H4 (cell line): ENCODE measurements at regions not wholly inside any gene's neighbourhood (a gene's known extent, or its start where the extent isn't known, plus 50 kb on each side); places are given as distances from the start of the nearest gene placed in this dataset.

Source experiments
- DNase-seq: peaks from one replicate; pipeline ENCODE4 v3.0.0-alpha.2; 2015; ENCODE audit warnings: low spot score

GRCh38 chr7:46494441-46494840 is 573.4 kb upstream of the IGFBP3 start:
- no peak for DNase-seq

- DNase-seq = no peak
Measured at GRCh38 chr7:46494028-46494427, 573.0 kb upstream of the IGFBP3 start.

GRCh38 chr7:46493196-46493595 is 572.1 kb upstream of the IGFBP3 start:
- no peak for DNase-seq

- no peak for DNase-seq
Measured at GRCh38 chr7:46492466-46492865, 571.4 kb upstream of the IGFBP3 start.

- no peak for DNase-seq
Measured at GRCh38 chr7:46490406-46490805, 569.3 kb upstream of the IGFBP3 start.

GRCh38 chr7:46489106-46489505 is 568.0 kb upstream of the IGFBP3 start:
- DNase-seq = no peak

GRCh38 chr7:46488607-46489006 is 567.5 kb upstream of the IGFBP3 start:
- DNase-seq = no peak

- DNase-seq = peak; percentile 36
Measured at GRCh38 chr7:46486256-46487206, 565.5 kb upstream of the IGFBP3 start.

GRCh38 chr7:46485481-46486065 is 564.5 kb upstream of the IGFBP3 start:
- peak; percentile 98 for DNase-seq

GRCh38 chr7:46484906-46485305 is 563.8 kb upstream of the IGFBP3 start:
- peak; percentile 38 for DNase-seq

- DNase-seq = no peak
Measured at GRCh38 chr7:46480619-46481018, 559.5 kb upstream of the IGFBP3 start.

- no peak for DNase-seq
Measured at GRCh38 chr7:46479680-46480079, 558.6 kb upstream of the IGFBP3 start.

GRCh38 chr7:46478046-46478445 is 557.0 kb upstream of the IGFBP3 start:
- peak; percentile 92 for DNase-seq

GRCh38 chr7:46468753-46469356 is 547.8 kb upstream of the IGFBP3 start:
- peak; percentile 60 for DNase-seq

- DNase-seq = no peak
Measured at GRCh38 chr7:46463170-46463569, 542.1 kb upstream of the IGFBP3 start.

GRCh38 chr7:46461334-46461777 is 540.3 kb upstream of the IGFBP3 start:
- no peak for DNase-seq

GRCh38 chr7:46459942-46460341 is 538.9 kb upstream of the IGFBP3 start:
- no peak for DNase-seq

GRCh38 chr7:46454816-46455215 is 533.7 kb upstream of the IGFBP3 start:
- DNase-seq = no peak

GRCh38 chr7:46452561-46453135 is 531.6 kb upstream of the IGFBP3 start:
- DNase-seq = no peak

- DNase-seq = no peak
Measured at GRCh38 chr7:46451846-46452245, 530.8 kb upstream of the IGFBP3 start.

GRCh38 chr7:46450886-46451285 is 529.8 kb upstream of the IGFBP3 start:
- no peak for DNase-seq

- DNase-seq = no peak
Measured at GRCh38 chr7:46450425-46450824, 529.4 kb upstream of the IGFBP3 start.
